Stimulated activated CD4-positive, alpha-beta T cell treated with anti-CD3 and anti-CD28 coated beads, Interleukin-1b, Interleukin-23, amount 100 ng/mL, for 1 hour (primary cell): ENCODE measurements at regions not wholly inside any gene's neighbourhood (a gene's known extent, or its start where the extent isn't known, plus 50 kb on each side); places are given as distances from the start of the nearest gene placed in this dataset.

ENCODE experiments used
- DNase-seq, 2 donors: peaks; one replicate each; pipeline ENCODE4 v3.0.0-alpha.2; 2020; ENCODE audit warnings: low read depth in 2 of 2

GRCh38 chr4:141403782-141404181, 183.1 kb downstream of the ZNF330 start:
- no peak for DNase-seq

GRCh38 chr4:141406237-141406636, 185.5 kb downstream of the ZNF330 start:
- no peak for DNase-seq

GRCh38 chr4:141409556-141409955, 188.9 kb downstream of the ZNF330 start:
- no peak for DNase-seq

GRCh38 chr4:141410839-141411238, 190.1 kb downstream of the ZNF330 start:
- DNase-seq: no peak

GRCh38 chr4:141411936-141412335, 191.2 kb downstream of the ZNF330 start:
- DNase-seq: no peak

GRCh38 chr4:141413366-141413765, 192.7 kb downstream of the ZNF330 start:
- no peak for DNase-seq

- DNase-seq: no peak
These were observed 195.0 kb downstream of the ZNF330 start for GRCh38 chr4:141415651-141416050.

- no peak for DNase-seq
These were observed 195.5 kb downstream of the ZNF330 start for GRCh38 chr4:141416219-141416618.

- DNase-seq: no peak
These were observed 196.1 kb downstream of the ZNF330 start for GRCh38 chr4:141416677-141417363.

- DNase-seq: no peak
These were observed 196.7 kb downstream of the ZNF330 start for GRCh38 chr4:141417387-141417786.

GRCh38 chr4:141425124-141425523, 204.4 kb downstream of the ZNF330 start:
- DNase-seq: no peak

GRCh38 chr4:141427726-141428296, 207.1 kb downstream of the ZNF330 start:
- DNase-seq: no peak

- DNase-seq: no peak
These were observed 206.4 kb upstream of the IL15 start for GRCh38 chr4:141429933-141430332.

- DNase-seq: no peak
These were observed 205.7 kb upstream of the IL15 start for GRCh38 chr4:141430686-141431085.

GRCh38 chr4:141432000-141432712, 204.2 kb upstream of the IL15 start:
- DNase-seq: no peak

GRCh38 chr4:141435446-141436225, 200.7 kb upstream of the IL15 start:
- DNase-seq: no peak

GRCh38 chr4:141439223-141439622, 197.2 kb upstream of the IL15 start:
- DNase-seq: no peak

GRCh38 chr4:141447761-141448160, 188.6 kb upstream of the IL15 start:
- DNase-seq: no peak

GRCh38 chr4:141448490-141448889, 187.9 kb upstream of the IL15 start:
- DNase-seq: no peak

- DNase-seq: no peak
These were observed 186.5 kb upstream of the IL15 start for GRCh38 chr4:141449927-141450326.

GRCh38 chr4:141455651-141456050, 180.7 kb upstream of the IL15 start:
- no peak for DNase-seq

- DNase-seq: no peak
These were observed 178.7 kb upstream of the IL15 start for GRCh38 chr4:141457653-141458052.
